ENCODE measurements at regions not wholly inside any gene's neighbourhood (a gene's known extent, or its start where the extent isn't known, plus 50 kb on each side); places are given as distances from the start of the nearest gene placed in this dataset.

GRCh38 chr12:4032924-4033615, 159.9 kb upstream of the PARP11 start:
- TF ChIP-seq CTCF (IDR thresholded peaks at IDR 0.05; ENCODE audit: borderline replicate concordance): no peak
- DNase-seq: no peak
- Histone ChIP-seq H3K4me3 (no peak overlapping the region), H3K27ac (replicated peaks) (no peak overlapping the region), H3K4me1 (peaks cover 13% of the 10 kb centered on the region), H3K36me3 (no peaks in the 10 kb centered on the region), H3K27me3 (ENCODE audit: low read depth) (peaks cover 3% of the 10 kb centered on the region), H3K9me3 (replicated peaks) (no peaks in the 10 kb centered on the region)
- intact Hi-C loops (cut with micrococcal nuclease): no loop called here

GRCh38 chr12:4031703-4032291, 158.6 kb upstream of the PARP11 start:
- TF ChIP-seq CTCF (IDR thresholded peaks at IDR 0.05; ENCODE audit: borderline replicate concordance): no peak

GRCh38 chr12:4030929-4031702, 157.9 kb upstream of the PARP11 start:
- intact Hi-C loops (cut with micrococcal nuclease): no loop called here
- Histone ChIP-seq H3K4me1 (peaks cover 13% of the 10 kb centered on the region), H3K27me3 (ENCODE audit: low read depth) (no peaks in the 10 kb centered on the region), H3K9me3 (replicated peaks) (no peaks in the 10 kb centered on the region), H3K27ac (replicated peaks) (peak overlapping the region; percentile 75), H3K4me3 (peak overlapping the region; percentile 72), H3K36me3 (no peaks in the 10 kb centered on the region)
- peak; percentile 29 for TF ChIP-seq CTCF (IDR thresholded peaks at IDR 0.05; ENCODE audit: borderline replicate concordance)
- peak; percentile 82 for DNase-seq

More at GRCh38 chr12:4031703-4032291, 158.6 kb upstream of the PARP11 start:
- peak; percentile 20 for DNase-seq
- Histone ChIP-seq H3K4me1 (peaks cover 13% of the 10 kb centered on the region), H3K9me3 (replicated peaks) (no peaks in the 10 kb centered on the region), H3K27me3 (ENCODE audit: low read depth) (no peaks in the 10 kb centered on the region), H3K36me3 (no peaks in the 10 kb centered on the region), H3K27ac (replicated peaks) (peak overlapping the region; percentile 75), H3K4me3 (peak overlapping the region; percentile 72)
- intact Hi-C loops (cut with micrococcal nuclease): no loop called here

GRCh38 chr12:4027412-4027811, 154.2 kb upstream of the PARP11 start:
- H3K27ac ChIP-seq (replicated peaks): no peak overlapping the region
- no peaks in the 10 kb centered on the region for H3K9me3 ChIP-seq (replicated peaks)
- H3K4me1 ChIP-seq: peaks cover 13% of the 10 kb centered on the region
- DNase-seq: no peak
- intact Hi-C loops (cut with micrococcal nuclease): no loop called here
- no peaks in the 10 kb centered on the region for H3K36me3 ChIP-seq
- H3K4me3 ChIP-seq: no peak overlapping the region
- TF ChIP-seq CTCF (IDR thresholded peaks at IDR 0.05; ENCODE audit: borderline replicate concordance): no peak
- H3K27me3 ChIP-seq (ENCODE audit: low read depth): peaks cover 5% of the 10 kb centered on the region

GRCh38 chr12:4026517-4026916, 153.3 kb upstream of the PARP11 start:
- Histone ChIP-seq H3K4me3 (no peak overlapping the region), H3K36me3 (no peaks in the 10 kb centered on the region), H3K27me3 (ENCODE audit: low read depth) (peaks cover 5% of the 10 kb centered on the region), H3K4me1 (peaks cover 8% of the 10 kb centered on the region), H3K27ac (replicated peaks) (no peak overlapping the region), H3K9me3 (replicated peaks) (no peaks in the 10 kb centered on the region)
- intact Hi-C loops (cut with micrococcal nuclease): no loop called here
- DNase-seq: no peak
- no peak for TF ChIP-seq CTCF (IDR thresholded peaks at IDR 0.05; ENCODE audit: borderline replicate concordance)

All from left ventricle myocardium inferior (tissue), 1 donor.